DOHH2 (cell line): ENCODE measurements at regions not wholly inside any gene's neighbourhood (a gene's known extent, or its start where the extent isn't known, plus 50 kb on each side); places are given as distances from the start of the nearest gene placed in this dataset.

ENCODE experiments used
- H3F3A ChIP-seq: fragments of 200-600 bp; sonication (generic), shearing (Covaris generic); 2 replicates; pipeline ENCODE4 v1.6.0; 2016; ENCODE audit warnings: antibody characterized with exemption, mild to moderate bottlenecking; ENCODE audit not compliant: control insufficient read depth, insufficient read depth
- H3K27ac ChIP-seq: fragments of 200-600 bp; sonication (generic); 2 replicates; pipeline ENCODE4 v1.5.1; 2014; ENCODE audit warnings: low read depth, mild to moderate bottlenecking, low read length, moderate library complexity
- H3K27me3 ChIP-seq: fragments of 200-600 bp; sonication (generic); 2 replicates; pipeline ENCODE4 v1.6.1; 2014; ENCODE audit warnings: mild to moderate bottlenecking, low read length, mixed read lengths; ENCODE audit not compliant: control insufficient read depth
- H3K36me3 ChIP-seq: fragments of 200-600 bp; sonication (generic); 2 replicates; pipeline ENCODE4 v1.6.1; 2014; ENCODE audit warnings: mild to moderate bottlenecking, low read length, moderate library complexity, mixed read lengths; ENCODE audit not compliant: control insufficient read depth
- H3K4me1 ChIP-seq: fragments of 200-600 bp; sonication (generic); 2 replicates; pipeline ENCODE4 v1.6.1; 2014; ENCODE audit warnings: mild to moderate bottlenecking, low read length, mixed read lengths; ENCODE audit not compliant: control insufficient read depth
- H3K4me2 ChIP-seq: fragments of 200-600 bp; sonication (generic); 2 replicates; pipeline ENCODE4 v1.6.0; 2014; ENCODE audit warnings: mild to moderate bottlenecking, low read length, moderate library complexity
- H3K4me3 ChIP-seq: fragments of 200-600 bp; sonication (generic); 2 replicates; pipeline ENCODE4 v1.5.1; 2014; ENCODE audit warnings: mild to moderate bottlenecking, low read length, mixed read lengths
- H3K79me2 ChIP-seq: fragments of 200-600 bp; sonication (generic); 2 replicates; pipeline ENCODE4 v1.6.1; 2014; ENCODE audit warnings: mild to moderate bottlenecking, low read length, mixed read lengths; ENCODE audit not compliant: control insufficient read depth
- H3K9me2 ChIP-seq: fragments of 200-600 bp; sonication (generic); replicated peaks from 2 replicates; pipeline ENCODE4 v1.6.1; 2014; ENCODE audit warnings: mild to moderate bottlenecking, low read length, mixed read lengths; ENCODE audit not compliant: control insufficient read depth
- H3K9me3 ChIP-seq: fragments of 200-600 bp; sonication (generic); 2 replicates; pipeline ENCODE4 v1.6.1; 2014; ENCODE audit warnings: antibody characterized with exemption, low read length, mixed read lengths; ENCODE audit not compliant: control insufficient read depth, insufficient read depth
- H4K20me1 ChIP-seq: fragments of 200-600 bp; sonication (generic); 2 replicates; pipeline ENCODE4 v1.6.0; 2014; ENCODE audit warnings: low read depth, mild to moderate bottlenecking, antibody characterized with exemption, low read length, moderate library complexity; ENCODE audit not compliant: control insufficient read depth, insufficient read depth
- CTCF ChIP-seq: fragments of 200-600 bp; sonication (generic); IDR thresholded peaks from one replicate; pipeline ENCODE4 v1.5.1; 2014; ENCODE audit warnings: antibody characterized with exemption, mild to moderate bottlenecking, low read depth, low read length; ENCODE audit not compliant: poor library complexity, severe bottlenecking
- EZH2phosphoT487 ChIP-seq: fragments of 200-600 bp; sonication (generic); IDR thresholded peaks from 2 replicates; pipeline ENCODE4 v1.6.1; 2017; ENCODE audit warnings: borderline replicate concordance, mild to moderate bottlenecking, antibody characterized with exemption, low read length, moderate library complexity, mixed read lengths

- Histone ChIP-seq H3F3A (no peaks in the 10 kb centered on the region), H3K4me1 (no peaks in the 10 kb centered on the region), H3K27ac (no peak overlapping the region), H3K79me2 (no peaks in the 10 kb centered on the region), H3K9me2 (no peaks in the 10 kb centered on the region), H3K27me3 (no peaks in the 10 kb centered on the region), H3K36me3 (no peaks in the 10 kb centered on the region), H3K4me2 (no peak overlapping the region), H3K9me3 (no peaks in the 10 kb centered on the region), H3K4me3 (no peak overlapping the region), H4K20me1 (no peaks in the 10 kb centered on the region)
- TF ChIP-seq EZH2phosphoT487 (no peak), CTCF (no peak)
Observed at GRCh38 chr1:199272628-199273086, 633.8 kb downstream of the PTPRC start.

- TF ChIP-seq EZH2phosphoT487 (no peak), CTCF (no peak)
- H3K27me3 ChIP-seq: no peaks in the 10 kb centered on the region
- H3K4me3 ChIP-seq: no peak overlapping the region
- no peaks in the 10 kb centered on the region for H3F3A ChIP-seq
- H3K27ac ChIP-seq: no peak overlapping the region
- no peaks in the 10 kb centered on the region for H3K36me3 ChIP-seq
- no peaks in the 10 kb centered on the region for H3K79me2 ChIP-seq
- H3K9me2 ChIP-seq: no peaks in the 10 kb centered on the region
- no peaks in the 10 kb centered on the region for H3K4me1 ChIP-seq
- no peaks in the 10 kb centered on the region for H4K20me1 ChIP-seq
- H3K4me2 ChIP-seq: no peak overlapping the region
- H3K9me3 ChIP-seq: no peaks in the 10 kb centered on the region
Observed at GRCh38 chr1:199273837-199274379, 635.1 kb downstream of the PTPRC start.

- Histone ChIP-seq H3K79me2 (no peaks in the 10 kb centered on the region), H3K27ac (no peak overlapping the region), H4K20me1 (no peaks in the 10 kb centered on the region), H3K36me3 (no peaks in the 10 kb centered on the region), H3K4me1 (peaks cover 19% of the 10 kb centered on the region), H3K9me2 (no peaks in the 10 kb centered on the region), H3K4me2 (no peak overlapping the region), H3K27me3 (no peaks in the 10 kb centered on the region), H3K9me3 (no peaks in the 10 kb centered on the region), H3F3A (no peaks in the 10 kb centered on the region), H3K4me3 (no peak overlapping the region)
- no peak for TF ChIP-seq CTCF
- no peak for TF ChIP-seq EZH2phosphoT487
Observed at GRCh38 chr1:199279067-199279466, 640.2 kb downstream of the PTPRC start.
